ENCODE measurements at regions not wholly inside any gene's neighbourhood (a gene's known extent, or its start where the extent isn't known, plus 50 kb on each side); places are given as distances from the start of the nearest gene placed in this dataset.
"Not testable (repeated sequence)": the region's sequence is repeated elsewhere in the genome, so short reads cannot be mapped to it uniquely, and the experiment has no call there.

DNA sequence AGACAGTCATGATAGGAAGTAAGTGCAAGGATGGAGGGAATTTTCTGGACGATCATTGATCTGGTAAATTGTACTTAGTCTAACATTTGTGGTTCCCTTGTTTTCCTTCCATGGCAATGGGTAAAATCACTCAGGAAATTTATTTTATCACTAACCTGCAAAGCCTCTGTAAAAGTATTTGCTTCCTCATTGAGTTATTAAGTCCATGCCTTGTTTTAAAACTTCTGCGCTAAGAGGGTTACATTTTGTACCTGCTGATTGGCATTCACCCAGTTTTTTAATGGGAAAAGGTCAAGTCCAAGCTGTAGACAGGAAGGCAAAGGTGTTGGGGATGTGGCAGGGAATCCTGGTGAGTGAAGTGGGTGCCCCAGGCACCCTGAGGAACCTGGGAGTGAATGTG lies 146.2 kb upstream of the NR2F2 start:
- no peak for DNase-seq (ENCODE audit: low read depth)

DNA sequence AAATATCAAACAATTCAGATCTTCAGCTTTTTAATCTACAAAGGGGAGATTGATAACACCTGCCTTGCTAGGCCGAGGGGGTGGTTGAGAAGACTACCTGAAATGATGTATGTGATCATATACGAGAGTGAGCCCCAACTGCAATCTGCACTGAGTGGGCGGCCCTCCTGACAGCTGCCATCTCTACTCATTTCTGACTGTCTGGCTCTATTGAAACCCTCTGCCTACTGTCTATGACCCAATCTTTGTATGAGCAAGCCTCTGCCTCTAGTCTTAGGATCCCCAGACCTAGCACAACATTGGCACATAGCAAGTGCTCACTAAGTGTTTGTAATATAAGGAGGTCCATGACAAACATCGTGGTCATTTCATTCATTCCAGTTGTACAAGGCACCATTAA lies 144.4 kb upstream of the NR2F2 start:
- peak; percentile 7 for DNase-seq (ENCODE audit: low read depth)

DNA sequence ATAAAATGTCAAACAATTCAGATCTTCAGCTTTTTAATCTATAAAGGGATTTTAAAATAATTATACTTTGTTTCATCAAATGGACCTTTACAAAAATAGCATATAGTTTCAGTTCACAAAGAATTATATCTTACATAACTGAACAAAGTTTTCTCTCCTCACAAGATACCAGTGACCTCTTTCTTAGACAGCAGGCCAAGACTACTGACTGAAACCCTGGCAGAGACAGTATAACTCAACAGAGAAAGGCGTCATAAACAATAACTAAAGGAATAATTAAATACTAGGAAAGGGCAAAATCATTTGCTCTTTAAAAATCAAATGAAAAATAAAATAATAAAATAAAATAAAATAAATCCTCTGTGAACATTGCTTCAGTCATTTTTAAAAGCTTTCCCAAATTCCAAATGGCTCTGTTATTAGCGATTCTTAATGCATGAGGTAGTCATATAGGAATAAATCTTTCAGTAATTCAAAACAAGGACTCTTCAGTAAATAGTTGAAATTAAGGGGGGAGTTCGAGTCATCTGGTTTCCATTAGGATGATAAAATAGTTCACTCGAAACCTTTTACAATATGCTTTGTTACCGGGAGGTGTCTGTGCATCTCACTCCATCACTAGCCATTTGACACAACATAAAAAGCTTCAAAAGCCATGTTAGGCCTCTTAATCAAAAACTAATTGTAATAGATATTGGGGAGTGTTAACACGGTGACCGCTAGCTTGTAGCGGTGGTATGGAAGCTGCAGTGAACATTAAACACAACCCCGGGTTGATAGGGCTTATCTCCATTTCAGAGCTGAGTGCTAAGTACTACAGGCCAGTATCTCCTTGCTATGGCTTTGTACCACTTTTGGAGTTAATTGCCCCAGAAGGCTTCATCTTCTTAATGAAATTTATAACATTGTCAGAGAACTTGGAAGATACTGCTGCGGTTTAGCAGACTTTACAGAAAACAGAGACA lies 142.9 kb upstream of the NR2F2 start:
- no peak for DNase-seq (ENCODE audit: low read depth)

DNA sequence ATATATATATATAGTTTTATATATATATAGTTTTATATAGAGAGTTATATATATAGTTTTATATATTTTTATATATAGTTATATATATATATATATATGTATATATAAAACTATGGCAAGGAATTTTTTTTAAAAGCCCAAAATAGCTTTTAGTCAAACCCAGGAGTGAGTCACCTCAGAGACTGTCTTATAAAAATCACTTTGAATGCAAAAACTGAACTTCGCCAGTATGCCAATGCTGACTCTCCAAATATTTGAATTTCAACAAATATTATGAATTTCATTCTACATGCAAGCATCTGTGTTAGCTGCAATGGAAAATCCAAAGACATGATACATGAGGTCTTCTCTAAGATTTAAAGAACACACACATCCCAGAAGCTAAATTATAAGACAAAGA lies 132.8 kb upstream of the NR2F2 start:
- no peak for DNase-seq (ENCODE audit: low read depth)

DNA sequence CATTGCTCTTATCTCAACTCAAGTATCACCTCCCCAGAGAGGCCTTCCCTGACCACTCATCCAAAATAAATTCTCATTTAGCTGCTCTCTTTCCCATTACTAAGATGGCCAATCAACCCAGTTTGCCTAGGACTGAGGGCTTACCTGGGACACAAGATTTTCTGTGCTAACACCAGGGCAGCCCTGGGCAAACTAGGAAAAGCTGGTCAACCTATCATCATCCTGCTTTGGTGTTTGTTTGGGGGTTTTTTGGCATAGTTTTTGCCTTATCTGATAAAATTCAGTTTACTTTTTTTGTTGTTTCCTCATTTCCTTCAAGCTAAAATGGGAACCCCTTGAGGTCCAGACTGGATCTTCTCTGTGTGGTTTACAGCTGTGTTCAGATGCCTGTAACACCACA lies 131.4 kb upstream of the NR2F2 start:
- DNase-seq (ENCODE audit: low read depth), result no peak

DNA sequence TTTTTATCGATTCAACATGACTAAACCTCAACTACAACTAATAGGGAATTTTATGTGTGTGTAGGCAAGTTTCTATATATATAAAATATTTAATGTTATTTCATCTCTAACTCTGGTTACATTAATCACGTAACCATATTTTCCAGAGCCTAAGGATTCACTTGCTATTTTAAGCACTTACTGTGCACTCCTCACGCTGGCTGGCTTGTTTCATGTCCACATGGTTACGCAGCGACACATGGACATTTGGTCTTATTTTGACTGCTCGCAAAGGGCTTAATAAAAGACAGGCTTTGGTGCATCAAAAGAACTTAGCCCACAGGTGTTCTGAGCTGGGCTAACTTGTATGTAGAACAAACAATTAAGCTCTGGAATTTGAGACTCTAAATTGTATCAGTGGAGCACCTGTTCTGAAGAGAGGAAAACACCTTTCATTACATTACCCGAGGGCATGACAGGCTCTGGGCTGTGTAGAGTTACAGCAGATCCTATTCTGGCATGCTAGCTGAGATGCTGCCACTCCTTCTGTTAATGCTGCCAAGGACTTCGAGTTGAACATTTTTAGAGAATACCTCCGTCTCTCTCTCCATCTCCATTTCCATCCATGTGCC lies 130.0 kb upstream of the NR2F2 start:
- DNase-seq (ENCODE audit: low read depth), result no peak

DNA sequence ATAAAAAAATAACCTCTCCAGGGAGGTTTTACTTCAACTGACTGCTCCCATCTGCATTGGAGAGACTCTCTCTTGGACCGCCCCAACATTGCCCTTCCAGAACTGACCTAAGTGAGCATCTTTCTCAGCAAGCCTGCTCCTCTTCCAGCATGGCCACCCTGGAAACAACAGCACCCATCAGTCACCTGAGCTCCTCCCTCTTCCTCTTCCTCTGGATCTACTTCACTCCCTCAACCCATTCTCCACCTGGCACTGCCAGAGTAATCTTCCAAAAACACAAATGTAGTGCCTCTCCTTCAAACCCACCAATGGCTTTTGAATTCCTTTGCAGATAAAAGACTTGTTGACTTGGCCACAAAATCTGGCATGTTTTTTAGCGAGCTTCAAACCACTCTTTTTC lies 128.8 kb upstream of the NR2F2 start:
- no peak for DNase-seq (ENCODE audit: low read depth)

DNA sequence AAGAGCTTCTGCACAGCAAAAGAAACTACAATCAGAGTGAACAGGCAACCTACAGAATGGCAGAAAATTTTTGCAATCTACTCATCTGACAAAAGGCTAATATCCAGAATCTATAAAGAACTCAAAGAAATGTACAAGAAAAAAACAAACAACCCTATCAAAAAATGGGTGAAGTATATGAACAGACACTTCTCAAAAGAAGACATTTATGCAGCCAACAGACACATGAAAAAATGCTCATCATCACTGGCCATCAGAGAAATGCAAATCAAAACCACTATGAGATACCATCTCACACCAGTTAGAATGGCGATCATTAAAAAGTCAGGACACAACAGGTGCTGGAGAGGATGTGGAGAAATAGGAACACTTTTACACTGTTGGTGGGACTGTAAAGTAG lies 124.9 kb upstream of the NR2F2 start:
- DNase-seq (ENCODE audit: low read depth), result not testable (repeated sequence)

DNA sequence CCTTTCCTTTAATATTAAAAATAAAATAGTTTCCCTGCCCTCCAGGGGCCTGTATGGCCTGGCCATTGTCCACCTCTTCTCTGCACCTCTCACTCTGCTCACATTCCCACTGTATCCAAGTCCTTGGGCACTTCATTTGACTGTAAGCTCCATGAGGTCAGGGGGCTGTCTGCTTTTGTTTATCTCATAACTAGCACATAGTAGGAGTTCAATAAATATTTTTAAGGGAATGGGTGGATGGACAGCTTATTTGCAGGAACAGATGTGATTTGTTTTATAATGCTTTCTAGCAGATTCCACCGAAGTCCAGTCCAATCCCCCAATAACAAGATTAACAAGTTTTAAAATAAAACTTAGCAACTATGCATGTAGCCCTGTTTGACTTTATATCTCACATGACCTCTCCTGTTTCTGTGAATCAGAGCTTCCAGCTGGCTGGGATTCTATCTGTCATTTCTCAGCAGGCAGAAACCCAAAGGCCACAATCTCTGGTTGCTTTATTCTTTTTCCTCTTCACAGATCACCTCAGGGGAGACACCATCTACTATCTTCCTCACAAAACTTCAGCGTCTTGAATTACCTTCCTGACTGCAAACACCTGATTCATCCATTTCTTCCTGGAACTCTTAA lies 123.0 kb upstream of the NR2F2 start:
- peak; percentile 17 for DNase-seq (ENCODE audit: low read depth)

DNA sequence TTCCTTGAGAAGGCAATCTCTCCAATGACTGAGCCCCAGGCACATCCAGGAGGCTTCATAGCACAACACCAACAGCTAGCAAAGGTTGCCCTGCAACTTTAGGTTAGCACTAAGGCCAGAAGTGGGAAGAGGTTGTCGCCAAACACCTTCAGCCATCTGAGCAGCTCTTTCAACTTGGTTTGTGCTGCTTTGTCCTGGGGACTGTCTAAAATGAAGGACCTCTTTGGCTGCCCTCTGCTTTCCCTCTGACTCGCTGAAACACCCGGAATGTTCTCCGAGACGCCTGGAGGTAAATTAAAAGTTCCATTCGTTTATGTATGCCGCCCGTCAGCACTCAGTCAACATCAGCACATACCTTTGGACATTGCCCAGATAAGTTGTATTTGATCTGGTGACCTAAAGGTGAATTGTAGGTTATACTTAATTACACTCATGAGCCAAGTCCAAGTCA lies 121.2 kb upstream of the NR2F2 start:
- no peak for DNase-seq (ENCODE audit: low read depth)

DNA sequence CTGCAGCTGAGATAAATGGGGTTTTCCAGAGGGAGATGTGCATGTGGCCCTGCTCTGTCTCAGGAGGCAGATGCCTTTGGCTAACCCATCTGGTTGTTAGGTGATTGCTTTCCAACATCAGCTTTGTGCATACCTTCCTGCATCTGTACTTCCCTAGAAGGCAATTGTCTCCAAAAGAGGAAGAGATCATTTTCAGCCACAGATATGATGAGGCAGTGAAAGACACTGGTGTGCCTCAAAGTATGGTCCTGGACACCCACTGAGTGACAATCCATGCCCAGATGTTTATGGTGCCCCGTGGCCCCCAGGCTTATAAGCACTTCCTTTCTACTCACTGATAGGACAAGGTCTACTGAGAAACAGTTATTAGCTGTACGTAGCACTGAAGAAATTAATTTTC lies 117.5 kb upstream of the NR2F2 start:
- DNase-seq (ENCODE audit: low read depth), result no peak

DNA sequence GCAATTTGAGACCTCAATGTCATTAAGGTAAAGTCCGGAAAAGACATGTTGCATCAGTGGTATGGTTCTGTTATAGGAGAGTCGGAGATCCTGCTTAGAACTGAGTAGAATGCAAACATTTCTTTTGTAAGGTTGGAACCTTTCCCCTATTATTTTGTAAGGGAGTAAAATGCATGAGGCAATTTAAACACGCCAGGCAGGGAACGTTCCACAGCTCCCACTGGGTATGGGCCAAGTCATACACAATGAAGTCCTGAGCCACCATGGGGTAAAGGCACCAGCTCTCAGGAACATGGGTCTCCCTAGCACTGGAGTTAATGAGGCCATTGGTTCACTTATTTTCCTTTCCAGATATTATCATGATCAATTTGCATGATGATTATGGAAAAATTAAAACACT lies 116.6 kb upstream of the NR2F2 start:
- DNase-seq (ENCODE audit: low read depth), result no peak

DNA sequence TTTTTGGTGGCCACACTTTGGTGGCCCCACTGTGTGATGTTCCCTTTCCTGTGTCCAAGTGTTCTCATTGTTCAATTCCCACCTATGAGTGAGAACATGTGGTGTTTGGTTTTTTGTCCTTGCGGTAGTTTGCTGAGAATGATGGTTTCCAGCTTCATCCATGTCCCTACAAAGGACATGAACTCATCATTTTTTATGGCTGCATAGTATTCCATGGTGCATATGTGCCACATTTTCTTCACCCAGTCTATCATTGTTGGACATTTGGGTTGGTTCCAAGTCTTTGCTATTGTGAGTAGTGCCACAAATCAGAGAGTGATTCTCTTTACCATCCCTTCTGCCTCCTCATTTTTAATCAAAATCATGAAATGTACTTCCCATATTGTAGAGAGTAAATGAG lies 114.0 kb upstream of the NR2F2 start:
- DNase-seq (ENCODE audit: low read depth), result not testable (repeated sequence)

DNA sequence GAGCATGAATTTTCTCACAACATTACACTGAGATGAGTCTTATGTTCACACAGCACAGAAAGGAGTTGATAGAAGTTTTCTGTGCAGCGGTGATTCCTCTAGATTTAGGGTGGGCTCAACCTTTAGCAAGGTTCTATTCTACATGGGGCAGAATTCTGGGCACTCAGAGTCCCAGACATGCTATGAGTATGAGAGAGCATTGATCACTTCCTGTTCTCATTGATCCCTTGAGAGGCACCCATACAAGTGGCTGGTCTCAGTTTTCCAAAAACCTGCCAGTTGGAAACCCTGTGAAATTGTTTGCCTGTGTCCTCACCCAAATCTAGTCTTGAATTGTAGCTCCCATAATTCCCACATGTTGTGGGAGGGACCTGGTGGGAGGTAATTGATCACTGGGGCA lies 112.5 kb upstream of the NR2F2 start:
- no peak for DNase-seq (ENCODE audit: low read depth)

DNA sequence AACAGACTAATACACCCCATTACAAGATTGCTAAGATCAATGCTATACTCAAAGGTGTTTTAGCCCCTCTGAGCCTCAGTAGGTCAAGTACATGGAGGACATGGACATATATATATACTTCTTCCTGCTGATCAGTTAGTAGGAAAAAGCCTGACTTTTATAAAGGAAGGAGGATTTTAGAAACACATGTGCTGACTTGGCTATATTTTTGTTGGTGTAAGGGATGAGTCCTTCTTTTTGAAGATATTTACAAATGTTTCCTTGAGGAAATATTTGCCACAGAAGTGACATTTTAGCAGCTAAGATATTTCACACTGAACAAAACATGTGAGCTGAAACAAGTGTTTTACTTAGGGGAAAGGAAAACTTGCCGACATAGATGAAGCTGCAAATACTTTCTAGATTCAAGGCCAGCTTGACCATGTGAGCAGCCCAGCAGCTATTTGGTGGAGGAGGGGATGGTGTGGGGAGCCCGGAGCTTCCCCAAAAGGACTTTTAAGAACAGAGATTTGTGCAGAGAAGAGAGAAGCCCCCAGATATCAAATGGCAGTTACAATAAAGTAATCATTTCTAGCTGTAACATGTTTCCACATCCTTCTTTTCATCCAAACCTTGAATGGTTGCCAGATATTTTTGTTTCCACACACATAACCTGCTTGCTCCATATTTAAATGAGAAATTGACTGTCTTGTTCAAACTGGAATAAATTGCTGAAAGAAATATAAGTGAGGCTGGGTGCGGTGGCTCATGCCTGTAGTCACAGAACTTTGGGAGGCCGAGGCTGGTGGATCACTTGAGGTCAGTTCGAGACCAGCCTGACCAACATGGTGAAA lies 111.7 kb upstream of the NR2F2 start:
- no peak for DNase-seq (ENCODE audit: low read depth)

DNA sequence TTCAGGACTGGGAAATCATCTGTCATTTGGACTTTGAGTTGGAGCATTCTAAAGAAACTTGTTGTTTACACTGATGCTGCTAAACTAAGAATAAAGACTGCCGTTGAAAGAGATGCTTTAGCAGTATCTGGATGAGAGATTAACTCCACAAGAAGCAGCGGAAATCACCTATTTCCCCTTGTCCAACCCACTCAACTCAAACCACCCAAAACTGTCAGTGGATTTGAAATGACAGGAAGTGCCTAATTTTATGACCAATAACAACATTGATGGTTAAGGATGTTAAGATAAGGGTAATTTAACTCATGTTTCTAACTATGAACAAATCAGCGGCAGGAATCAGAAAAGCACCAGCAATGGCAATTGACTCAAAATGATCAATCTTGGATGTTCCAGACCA lies 110.8 kb upstream of the NR2F2 start:
- no peak for DNase-seq (ENCODE audit: low read depth)

DNA sequence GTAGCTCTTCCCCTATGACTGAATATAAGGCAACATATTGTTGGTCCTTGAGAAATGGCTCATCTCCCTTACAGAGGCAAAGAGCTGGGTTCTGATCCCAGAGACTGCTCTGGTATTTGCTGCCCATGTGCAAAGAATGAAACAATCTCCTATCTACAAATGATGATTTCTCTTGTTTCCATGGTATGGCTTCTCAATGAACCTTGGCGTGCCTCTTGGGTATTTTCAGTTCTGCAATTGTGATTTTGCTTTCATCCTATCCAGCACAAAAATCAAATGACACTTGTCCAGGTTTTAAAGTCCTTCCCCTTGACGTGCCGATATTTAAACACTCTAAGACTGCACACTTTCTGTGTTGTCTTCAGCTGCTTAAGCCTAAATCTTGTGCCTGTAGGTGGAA lies 109.8 kb upstream of the NR2F2 start:
- no peak for DNase-seq (ENCODE audit: low read depth)

DNA sequence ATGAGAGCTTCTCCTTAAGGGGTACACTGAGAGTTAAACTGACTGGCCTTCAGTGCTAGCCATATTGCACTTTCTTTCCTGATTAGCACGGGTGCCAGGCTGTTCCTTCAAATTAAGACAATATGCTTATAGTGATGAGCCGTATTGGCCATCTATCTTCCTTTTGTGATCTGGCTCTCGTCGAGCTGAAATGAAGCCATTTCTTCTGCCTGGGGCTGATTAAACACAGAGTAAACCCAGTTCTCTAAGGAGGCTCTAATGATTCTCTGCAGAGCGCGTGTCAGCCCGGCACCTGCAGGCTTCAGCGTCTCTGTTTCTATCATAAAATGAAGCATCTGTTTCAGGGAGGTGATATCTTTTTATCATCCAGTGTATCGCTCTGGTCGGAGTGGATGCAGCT lies 107.5 kb upstream of the NR2F2 start:
- no peak for DNase-seq (ENCODE audit: low read depth)

DNA sequence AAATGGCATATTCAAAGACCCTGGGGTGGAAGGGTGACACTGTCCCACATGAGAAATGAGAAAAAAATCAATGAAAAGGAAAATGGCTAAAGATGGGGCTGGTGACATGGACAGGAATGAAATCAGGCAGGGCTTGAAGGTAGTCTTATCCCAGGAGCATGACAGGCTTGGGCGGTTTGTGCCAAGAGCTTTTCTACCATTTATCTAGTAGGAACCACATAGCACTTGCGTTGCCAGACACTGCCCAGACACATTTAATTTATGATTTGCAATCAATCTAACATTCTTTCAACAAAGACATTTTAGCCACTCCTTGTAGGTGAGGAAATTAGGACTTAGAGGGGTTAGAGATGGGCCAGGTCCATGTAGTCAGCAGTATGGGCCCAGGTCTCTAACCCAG lies 106.6 kb upstream of the NR2F2 start:
- DNase-seq (ENCODE audit: low read depth), result no peak

DNA sequence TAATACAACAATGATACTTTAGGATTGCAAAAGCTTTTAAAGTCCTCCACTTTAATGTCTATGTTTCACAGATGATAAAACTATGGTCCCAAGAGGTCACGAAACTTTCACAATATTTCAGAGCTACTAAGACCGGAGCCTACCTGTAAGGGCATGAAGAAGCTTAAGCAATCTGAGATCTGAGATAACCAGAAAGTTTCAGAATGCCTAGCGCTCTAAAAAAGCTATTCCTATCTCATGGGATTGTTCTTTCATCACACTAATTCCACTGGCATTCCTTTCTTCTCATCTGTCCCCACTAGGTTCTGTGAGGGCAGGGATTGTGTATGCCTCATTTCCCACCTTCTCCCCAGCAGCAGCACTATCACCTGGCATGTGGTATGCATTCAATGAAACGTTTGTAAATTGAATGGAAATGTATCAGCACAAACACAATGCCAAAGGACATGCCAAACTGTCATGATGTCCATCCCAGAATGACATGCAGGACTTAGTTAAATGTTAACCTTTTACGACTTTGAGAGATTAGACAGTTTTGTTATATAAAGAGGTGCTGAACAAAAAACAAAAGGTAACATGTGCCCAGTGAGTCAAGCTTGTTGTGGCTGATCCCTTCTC lies 104.7 kb upstream of the NR2F2 start:
- DNase-seq (ENCODE audit: low read depth), result no peak

DNA sequence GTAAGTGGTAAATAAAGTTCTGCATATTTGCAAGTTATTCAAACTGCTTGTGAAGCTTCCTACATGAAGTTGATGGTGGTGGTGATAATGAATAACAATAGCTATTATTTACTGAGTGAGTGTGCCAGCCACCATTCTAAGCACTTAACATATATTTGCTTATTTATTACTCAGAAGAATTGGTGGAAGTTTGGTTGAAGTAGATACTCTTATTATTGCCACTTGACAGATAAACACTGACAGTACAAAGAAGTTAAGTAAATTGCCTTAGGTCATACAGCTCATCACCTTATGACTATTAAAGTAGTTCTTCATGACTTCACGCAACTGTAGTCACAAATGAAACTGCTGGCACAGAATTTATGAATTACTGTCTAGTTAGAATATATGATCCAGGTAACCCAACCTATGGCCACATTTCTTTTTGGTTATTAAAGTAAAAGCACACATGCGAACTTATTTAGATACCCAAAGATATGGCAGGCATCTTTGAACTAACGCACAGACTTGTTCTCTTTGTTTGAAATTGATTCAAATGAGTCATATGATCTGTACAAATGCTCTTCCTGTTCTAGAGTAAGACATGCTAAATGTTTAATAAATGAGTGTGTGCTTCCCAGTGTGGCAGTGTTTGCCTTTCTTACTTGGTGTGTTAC lies 99.8 kb upstream of the NR2F2 start:
- DNase-seq (ENCODE audit: low read depth), result peak; percentile 26
